ENCODE measurements at regions not wholly inside any gene's neighbourhood (a gene's known extent, or its start where the extent isn't known, plus 50 kb on each side); places are given as distances from the start of the nearest gene placed in this dataset.

DNA sequence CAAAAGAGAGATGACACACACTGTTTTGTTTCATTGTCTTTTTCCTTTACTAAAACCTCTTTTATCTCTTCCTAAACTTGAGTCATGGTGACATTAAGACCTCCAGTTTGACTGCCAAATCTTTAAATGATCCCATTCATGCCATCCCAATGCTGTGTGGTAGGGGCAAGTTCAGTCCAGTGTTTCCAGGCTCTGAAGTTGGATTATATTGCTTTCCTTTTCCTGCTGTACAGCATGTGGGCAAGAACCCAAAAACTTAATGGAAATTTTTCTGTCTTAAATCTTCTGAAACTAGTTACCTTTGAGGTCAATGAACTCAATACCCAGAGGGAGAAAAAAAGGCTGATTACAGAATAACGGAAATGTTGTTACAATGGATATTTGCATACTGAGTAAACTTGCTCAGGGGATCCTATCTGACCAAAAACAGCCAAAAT lies 187.1 kb upstream of the FAR2 start:
- TF ChIP-seq, protein P1, sequence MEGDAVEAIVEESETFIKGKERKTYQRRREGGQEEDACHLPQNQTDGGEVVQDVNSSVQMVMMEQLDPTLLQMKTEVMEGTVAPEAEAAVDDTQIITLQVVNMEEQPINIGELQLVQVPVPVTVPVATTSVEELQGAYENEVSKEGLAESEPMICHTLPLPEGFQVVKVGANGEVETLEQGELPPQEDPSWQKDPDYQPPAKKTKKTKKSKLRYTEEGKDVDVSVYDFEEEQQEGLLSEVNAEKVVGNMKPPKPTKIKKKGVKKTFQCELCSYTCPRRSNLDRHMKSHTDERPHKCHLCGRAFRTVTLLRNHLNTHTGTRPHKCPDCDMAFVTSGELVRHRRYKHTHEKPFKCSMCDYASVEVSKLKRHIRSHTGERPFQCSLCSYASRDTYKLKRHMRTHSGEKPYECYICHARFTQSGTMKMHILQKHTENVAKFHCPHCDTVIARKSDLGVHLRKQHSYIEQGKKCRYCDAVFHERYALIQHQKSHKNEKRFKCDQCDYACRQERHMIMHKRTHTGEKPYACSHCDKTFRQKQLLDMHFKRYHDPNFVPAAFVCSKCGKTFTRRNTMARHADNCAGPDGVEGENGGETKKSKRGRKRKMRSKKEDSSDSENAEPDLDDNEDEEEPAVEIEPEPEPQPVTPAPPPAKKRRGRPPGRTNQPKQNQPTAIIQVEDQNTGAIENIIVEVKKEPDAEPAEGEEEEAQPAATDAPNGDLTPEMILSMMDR (IDR thresholded peaks at IDR 0.05) = no peak
- TF ChIP-seq POLR2A (IDR thresholded peaks at IDR 0.05) = no peak

All from prostate gland (tissue), 2 donors.